ENCODE measurements at regions not wholly inside any gene's neighbourhood (a gene's known extent, or its start where the extent isn't known, plus 50 kb on each side); places are given as distances from the start of the nearest gene placed in this dataset.

DNA sequence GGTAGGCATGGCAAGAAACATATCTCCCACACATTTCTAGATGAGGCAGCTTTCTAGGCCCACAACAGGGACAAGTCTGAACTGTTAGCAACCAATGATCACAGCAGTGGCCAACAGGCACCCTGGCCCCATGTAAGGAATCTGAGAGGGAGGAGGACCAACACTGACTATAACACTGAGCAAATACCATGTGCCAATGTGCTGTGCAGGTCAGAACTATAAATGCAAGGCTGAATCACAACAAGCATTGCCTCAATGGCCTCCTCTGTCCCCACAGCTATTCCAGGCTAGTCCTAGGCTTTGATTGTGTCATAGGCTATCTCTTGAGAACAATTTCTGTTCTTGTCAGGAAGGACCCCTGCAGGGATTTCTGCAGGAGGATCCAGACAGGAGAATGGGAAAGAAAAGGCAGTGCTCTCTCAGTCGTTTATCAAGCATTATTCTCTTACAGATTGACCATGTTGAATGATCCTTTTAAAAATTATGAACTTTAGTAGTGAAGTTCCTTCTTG, 221.2 kb downstream of the TLE1 start:
- TF ChIP-seq, protein P1, sequence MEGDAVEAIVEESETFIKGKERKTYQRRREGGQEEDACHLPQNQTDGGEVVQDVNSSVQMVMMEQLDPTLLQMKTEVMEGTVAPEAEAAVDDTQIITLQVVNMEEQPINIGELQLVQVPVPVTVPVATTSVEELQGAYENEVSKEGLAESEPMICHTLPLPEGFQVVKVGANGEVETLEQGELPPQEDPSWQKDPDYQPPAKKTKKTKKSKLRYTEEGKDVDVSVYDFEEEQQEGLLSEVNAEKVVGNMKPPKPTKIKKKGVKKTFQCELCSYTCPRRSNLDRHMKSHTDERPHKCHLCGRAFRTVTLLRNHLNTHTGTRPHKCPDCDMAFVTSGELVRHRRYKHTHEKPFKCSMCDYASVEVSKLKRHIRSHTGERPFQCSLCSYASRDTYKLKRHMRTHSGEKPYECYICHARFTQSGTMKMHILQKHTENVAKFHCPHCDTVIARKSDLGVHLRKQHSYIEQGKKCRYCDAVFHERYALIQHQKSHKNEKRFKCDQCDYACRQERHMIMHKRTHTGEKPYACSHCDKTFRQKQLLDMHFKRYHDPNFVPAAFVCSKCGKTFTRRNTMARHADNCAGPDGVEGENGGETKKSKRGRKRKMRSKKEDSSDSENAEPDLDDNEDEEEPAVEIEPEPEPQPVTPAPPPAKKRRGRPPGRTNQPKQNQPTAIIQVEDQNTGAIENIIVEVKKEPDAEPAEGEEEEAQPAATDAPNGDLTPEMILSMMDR (IDR thresholded peaks at IDR 0.05; ENCODE audit: insufficient read depth, low read depth, low read length, missing control alignments), result no peak
- no peak overlapping the region for H3K4me3 ChIP-seq (ENCODE audit: low read length)
- no peak for DNase-seq (ENCODE audit: low read depth)

DNA sequence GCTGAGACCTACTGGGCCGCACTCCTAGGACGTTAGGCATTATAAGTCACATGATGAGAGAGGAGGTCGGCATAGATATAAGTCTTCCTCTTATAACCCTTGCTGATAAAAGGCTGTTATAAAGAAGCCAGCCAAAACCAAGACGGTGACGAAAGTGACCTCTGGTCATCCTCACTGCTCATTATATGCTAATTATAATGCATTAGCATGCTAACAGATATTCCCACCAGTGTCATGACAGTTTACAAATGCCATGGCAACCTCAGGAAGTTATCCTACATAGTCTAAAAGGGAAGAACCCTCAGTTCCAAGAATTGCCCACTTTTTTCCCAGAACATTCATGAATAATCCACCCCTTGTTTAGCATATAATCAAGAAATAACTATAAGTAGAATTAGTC, 222.4 kb downstream of the TLE1 start:
- H3K4me3 ChIP-seq (ENCODE audit: low read length), result no peak overlapping the region
- TF ChIP-seq, protein P1 (IDR thresholded peaks at IDR 0.05; ENCODE audit: insufficient read depth, low read depth, low read length, missing control alignments), result no peak
- DNase-seq (ENCODE audit: low read depth), result no peak

DNA sequence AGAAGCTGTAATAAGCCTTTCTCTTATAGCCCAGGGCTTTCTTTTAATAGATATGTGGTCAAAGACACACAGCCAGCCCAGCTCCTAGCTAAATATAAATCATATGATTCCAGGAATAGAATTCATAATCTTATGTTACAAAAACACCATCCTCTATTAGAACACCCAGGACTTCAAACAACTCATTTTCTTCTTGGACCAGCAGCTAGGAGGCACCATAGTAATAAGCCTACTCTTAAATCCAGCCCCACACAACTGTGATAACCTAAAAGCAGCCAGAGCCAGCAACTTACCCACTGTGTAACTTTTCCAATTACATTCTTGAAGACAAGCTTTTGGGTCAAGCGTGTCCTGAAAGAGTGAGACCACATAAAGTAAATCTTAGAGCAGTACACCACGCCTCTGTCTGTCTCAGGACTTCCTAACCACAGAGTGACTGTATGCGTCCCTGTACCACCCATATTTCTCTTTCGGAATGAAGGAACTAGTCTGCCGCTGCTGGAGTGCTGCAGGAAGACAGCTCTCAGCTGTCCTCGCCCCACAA, 223.8 kb downstream of the TLE1 start:
- DNase-seq (ENCODE audit: low read depth), result no peak
- no peak overlapping the region for H3K4me3 ChIP-seq (ENCODE audit: low read length)
- TF ChIP-seq, protein P1 (IDR thresholded peaks at IDR 0.05; ENCODE audit: insufficient read depth, low read depth, low read length, missing control alignments), result no peak

DNA sequence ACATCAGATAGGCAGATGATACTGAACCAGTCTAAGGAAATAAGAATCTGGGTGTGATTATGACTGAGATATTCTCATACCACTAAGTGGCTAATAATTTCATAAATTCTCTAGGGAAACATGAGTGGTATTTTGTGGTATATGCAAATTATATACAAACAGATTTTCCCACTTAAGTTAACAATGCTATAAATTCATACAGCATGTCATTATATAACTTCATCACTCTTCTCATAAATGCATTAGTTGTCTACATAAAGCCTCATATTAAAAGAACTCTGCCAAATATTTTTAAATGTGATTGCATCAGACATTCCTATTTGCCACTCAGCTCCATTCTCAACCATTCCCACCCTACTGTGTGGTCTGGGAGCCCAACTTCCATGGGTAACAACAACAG, 226.5 kb downstream of the TLE1 start:
- DNase-seq (ENCODE audit: low read depth), result no peak
- no peak overlapping the region for H3K4me3 ChIP-seq (ENCODE audit: low read length)
- TF ChIP-seq, protein P1 (IDR thresholded peaks at IDR 0.05; ENCODE audit: insufficient read depth, low read depth, low read length, missing control alignments), result no peak

DNA sequence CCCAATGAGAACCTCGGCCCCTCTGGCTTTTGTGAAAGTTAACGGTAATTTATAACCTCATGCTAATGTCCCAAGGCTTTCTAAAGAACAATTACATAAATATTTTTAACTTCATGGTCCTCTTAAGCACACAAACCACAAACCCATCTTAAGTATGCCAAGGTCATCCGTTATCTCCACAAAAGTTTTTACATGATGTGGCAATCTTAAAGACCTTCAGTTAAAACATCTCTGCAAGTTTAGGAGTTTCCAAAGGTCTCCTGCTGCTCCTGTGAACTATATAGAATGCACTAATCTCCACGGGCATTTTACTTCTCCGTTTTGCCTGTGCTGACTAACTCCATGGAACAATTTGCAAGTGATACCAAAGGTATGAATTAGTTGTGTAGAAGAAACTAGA, 228.2 kb downstream of the TLE1 start:
- TF ChIP-seq, protein P1 (IDR thresholded peaks at IDR 0.05; ENCODE audit: insufficient read depth, low read depth, low read length, missing control alignments), result no peak
- no peak overlapping the region for H3K4me3 ChIP-seq (ENCODE audit: low read length)
- DNase-seq (ENCODE audit: low read depth), result no peak

DNA sequence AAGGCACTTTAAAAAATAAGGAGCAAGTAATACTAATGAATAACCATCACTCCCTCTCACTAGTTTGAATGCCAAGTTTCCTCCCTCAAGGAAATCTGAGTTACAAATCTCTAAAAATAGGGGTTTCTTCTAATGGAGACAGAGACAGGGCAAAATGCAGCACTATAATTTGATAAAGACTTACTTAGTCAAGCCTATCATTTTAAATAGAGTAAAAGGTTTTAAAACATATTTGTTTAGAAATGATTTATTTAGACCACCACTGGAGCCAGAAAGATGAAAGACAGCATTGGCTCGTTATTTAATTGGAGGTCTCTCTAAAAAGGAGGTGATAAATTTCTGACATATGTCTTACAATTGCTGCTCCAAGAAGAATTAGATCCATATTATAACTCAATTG, 228.7 kb downstream of the TLE1 start:
- DNase-seq (ENCODE audit: low read depth), result no peak

More for the DNA sequence above, 228.7 kb downstream of the TLE1 start:
- TF ChIP-seq, protein P1 (IDR thresholded peaks at IDR 0.05; ENCODE audit: insufficient read depth, low read depth, low read length, missing control alignments), result no peak
- H3K4me3 ChIP-seq (ENCODE audit: low read length), result no peak overlapping the region
